IMR-90 (cell line): ENCODE measurements at regions not wholly inside any gene's neighbourhood (a gene's known extent, or its start where the extent isn't known, plus 50 kb on each side); places are given as distances from the start of the nearest gene placed in this dataset.

Experiments used
- ATAC-seq: fragments of 200-7000 bp; cut with Tn5 transposase; 2 replicates; pipeline ENCODE4 v1.9.1; 2020; ENCODE audit warnings: low read depth, mild to moderate bottlenecking, moderate library complexity
- BruUV-seq: library from RNA; stranded (reverse); fragments of 400-500 nt; replicated peaks from 2 replicates; lab custom pipeline; 2021; lab: Mats Ljungman, UMichigan
- CTCF ChIA-PET: fragments of 300-600 bp; formaldehyde crosslinking; extraction: SDS; loops from one replicate; lab custom pipeline; 2021; ENCODE audit warnings: antibody characterized with exemption; lab: Yijun Ruan, JAX
- POLR2A ChIA-PET: fragments of 300-600 bp; sonication (Branson Sonifier 250); formaldehyde crosslinking; loops from one replicate; lab custom pipeline; 2022; ENCODE audit warnings: antibody characterized with exemption; ENCODE audit not compliant: unreplicated experiment; lab: Charles Lee
- DNase-seq: peaks from one replicate; pipeline ENCODE4 v3.0.0; 2013
- H2AFZ ChIP-seq: replicated peaks from 2 replicates; pipeline ENCODE3; 2013; ENCODE audit warnings: low read length, mild to moderate bottlenecking; ENCODE audit not compliant: poor library complexity
- H2AK5ac ChIP-seq: 2 replicates; pipeline ENCODE4 v1.6.1; 2013; ENCODE audit warnings: low read depth, low read length, inconsistent platforms
- H2AK9ac ChIP-seq: replicated peaks from 2 replicates; pipeline ENCODE3; 2013; ENCODE audit warnings: mild to moderate bottlenecking, low read depth, low read length, moderate library complexity; ENCODE audit not compliant: poor library complexity
- H2BK120ac ChIP-seq: 2 replicates; pipeline ENCODE4 v1.6.1; 2013; ENCODE audit warnings: low read depth, low read length, inconsistent platforms
- H2BK15ac ChIP-seq: 3 replicates; pipeline ENCODE4 v1.6.1; 2013; ENCODE audit warnings: low read depth, low read length, inconsistent platforms
- H2BK20ac ChIP-seq: 2 replicates; pipeline ENCODE4 v1.6.1; 2013; ENCODE audit warnings: low read depth, mild to moderate bottlenecking, inconsistent platforms, low read length, moderate library complexity
- H2BK5ac ChIP-seq: 2 replicates; pipeline ENCODE4 v1.6.1; 2013; ENCODE audit warnings: mild to moderate bottlenecking, low read depth, low read length, inconsistent platforms; ENCODE audit not compliant: poor library complexity, severe bottlenecking
- H3K14ac ChIP-seq: replicated peaks from 2 replicates; pipeline ENCODE4 v1.6.1; 2013; ENCODE audit warnings: low read depth, low read length, inconsistent platforms
- H3K18ac ChIP-seq: 2 replicates; pipeline ENCODE4 v1.6.1; 2013; ENCODE audit warnings: low read depth, low read length, control low read depth
- H3K23ac ChIP-seq: 2 replicates; pipeline ENCODE4 v1.6.1; 2013; ENCODE audit warnings: low read depth, low read length, inconsistent platforms
- H3K27ac ChIP-seq: 2 replicates; pipeline ENCODE4 v1.5.1; 2013; ENCODE audit warnings: mild to moderate bottlenecking, control low read depth, low read length; ENCODE audit not compliant: insufficient read depth
- H3K27me3 ChIP-seq: 2 replicates; pipeline ENCODE4 v1.6.1; 2013; ENCODE audit warnings: low read length; ENCODE audit not compliant: control insufficient read depth, insufficient read depth
- H3K36me3 ChIP-seq: 2 replicates; pipeline ENCODE4 v1.6.1; 2013; ENCODE audit warnings: low read length, mixed read lengths; ENCODE audit not compliant: control insufficient read depth, insufficient read depth
- H3K4ac ChIP-seq: 2 replicates; pipeline ENCODE4 v1.6.1; 2013; ENCODE audit warnings: low read depth, low read length, inconsistent platforms
- H3K4me1 ChIP-seq: 2 replicates; pipeline ENCODE4 v1.6.1; 2013; ENCODE audit warnings: low read length, mixed read lengths; ENCODE audit not compliant: control insufficient read depth, insufficient read depth
- H3K4me2 ChIP-seq: 2 replicates; pipeline ENCODE4 v1.6.1; 2013; ENCODE audit warnings: low read depth, mild to moderate bottlenecking, control low read depth, low read length, moderate library complexity
- H3K4me3 ChIP-seq: 2 replicates; pipeline ENCODE4 v1.5.1; 2013; ENCODE audit warnings: low read depth, mild to moderate bottlenecking, control low read depth, low read length, moderate library complexity; ENCODE audit not compliant: insufficient read depth
- H3K56ac ChIP-seq: 2 replicates; pipeline ENCODE4 v1.6.1; 2013; ENCODE audit warnings: low read length, inconsistent platforms; ENCODE audit not compliant: insufficient read depth; ENCODE audit errors: extremely low read depth
- H3K79me1 ChIP-seq, 2 experiments: 2 replicates each; pipeline ENCODE4 v1.6.1; 2013; ENCODE audit warnings: low read length in 2 of 2, inconsistent platforms in 1 of 2, low read depth in 1 of 2
- H3K9ac ChIP-seq: 2 replicates; pipeline ENCODE4 v1.6.1; 2013; ENCODE audit warnings: low read depth, low read length, control low read depth
- H3K9me1 ChIP-seq: 2 replicates; pipeline ENCODE4 v1.6.1; 2013; ENCODE audit warnings: low read length, inconsistent platforms; ENCODE audit not compliant: insufficient read depth
- H3K9me3 ChIP-seq: 2 replicates; pipeline ENCODE4 v1.6.1; 2013; ENCODE audit warnings: low read length; ENCODE audit not compliant: control insufficient read depth, insufficient read depth
- H4K20me1 ChIP-seq: 2 replicates; pipeline ENCODE4 v1.6.1; 2013; ENCODE audit warnings: low read length, inconsistent platforms; ENCODE audit not compliant: insufficient read depth
- H4K5ac ChIP-seq: 2 replicates; pipeline ENCODE4 v1.6.1; 2013; ENCODE audit warnings: mild to moderate bottlenecking, low read depth, low read length, control low read depth
- H4K8ac ChIP-seq, 2 experiments: 2 replicates each; pipeline ENCODE4 v1.6.1; 2013; ENCODE audit warnings: low read depth in 2 of 2, low read length in 2 of 2, control low read depth in 1 of 2, inconsistent platforms in 1 of 2
- H4K91ac ChIP-seq: 2 replicates; pipeline ENCODE4 v1.6.1; 2013; ENCODE audit warnings: low read depth, low read length, inconsistent platforms; ENCODE audit not compliant: insufficient read depth
- CHD1 ChIP-seq: IDR thresholded peaks from 2 replicates; pipeline ENCODE4 v1.6.1; 2012; ENCODE audit warnings: low read depth, low read length, improper control_type of control experiment
- CTCF ChIP-seq: conservative IDR thresholded peaks from 2 replicates; pipeline ENCODE4 v1.5.1; 2012; ENCODE audit warnings: mild to moderate bottlenecking, low read depth, low read length, improper control_type of control experiment
- MAZ ChIP-seq: IDR thresholded peaks from 2 replicates; pipeline ENCODE4 v1.6.1; 2012; ENCODE audit warnings: low read depth, mild to moderate bottlenecking, low read length, improper control_type of control experiment, moderate library complexity, borderline replicate concordance
- NFE2L2 ChIP-seq: fragments of 150-350 bp; IDR thresholded peaks from 2 replicates; pipeline ENCODE4 v1.6.1; 2016; ENCODE audit warnings: low read depth, mild to moderate bottlenecking, low read length
- WGBS, 2 experiments: methylation state at CpG; one replicate each; pipeline versions ENCODE4 v1.1.5 to v1.1.7; 2013; ENCODE audit warnings: missing lambda C conversion rate in 2 of 2; ENCODE audit not compliant: insufficient read length in 1 of 2; ENCODE audit errors: extremely low coverage in 2 of 2; 5-methylcytosine and 5-hydroxymethylcytosine counted together
- dilution Hi-C: fragments of 300-500 bp; cut with HindIII; formaldehyde crosslinking; loops from one replicate; pipeline ENCODE4 v1.14.3; 2018; ENCODE audit warnings: low sequenced_read_pairs; ENCODE audit not compliant: unreplicated experiment
- in situ Hi-C: fragments of 300-500 bp; cut with MboI; formaldehyde crosslinking; loops from 3 replicates; pipeline ENCODE4 v1.14.3; 2019; ENCODE audit warnings: low sequenced_read_pairs, inconsistent platforms, mixed read lengths
- intact Hi-C: fragments of 100-400 bp; cut with micrococcal nuclease; formaldehyde crosslinking; loops from 2 replicates; pipeline ENCODE4 v1.10.0; 2022
- TF ChIP-seq, protein P1 (sequence below): fragments of 150-350 bp; IDR thresholded peaks from 2 replicates; pipeline ENCODE4 v1.6.1; 2016; ENCODE audit warnings: low read depth, mild to moderate bottlenecking, low read length, moderate library complexity, borderline replicate concordance

DNA sequence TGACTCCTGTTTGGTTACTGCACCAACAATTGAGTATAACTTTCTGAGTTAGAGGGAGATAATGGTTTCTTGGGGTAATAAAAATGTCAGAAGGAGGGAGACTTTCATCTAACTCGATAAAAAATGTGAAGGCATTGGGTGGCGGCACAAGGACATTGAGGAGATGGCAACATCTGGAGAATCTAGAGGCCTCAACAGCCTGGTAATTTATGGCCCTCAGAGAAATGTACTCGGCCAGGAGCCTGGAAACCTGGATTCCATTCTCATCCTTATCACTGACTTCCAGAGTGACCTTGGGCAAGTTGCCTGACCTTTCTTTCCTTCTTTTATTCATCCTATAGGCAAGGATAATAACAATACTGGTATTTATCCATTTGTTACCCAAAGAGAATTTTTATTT is 173.5 kb upstream of the MEX3C start:
- 71% methylated on average over 2 of the region's 3 CpGs; no CpG with 5 or more reads in 1 of the 2 experiments for WGBS, 2 experiments
- CTCF ChIA-PET, result no interaction called here
- no peak for ATAC-seq

More for the DNA sequence above, 173.5 kb upstream of the MEX3C start:
- in situ Hi-C loops (no loop called here), intact Hi-C loops (no loop called here), dilution Hi-C loops (no loop called here)
- H3K14ac ChIP-seq, result no peak overlapping the region
- H3K4ac ChIP-seq, result no peak overlapping the region
- no peaks in the 10 kb centered on the region for H3K9me1 ChIP-seq
- H3K56ac ChIP-seq, result no peak overlapping the region
- no peaks in the 10 kb centered on the region for H3K79me1 ChIP-seq
- DNase-seq, result no peak
- POLR2A ChIA-PET, result no interaction called here
- no peak overlapping the region for H4K8ac ChIP-seq
- H2BK120ac ChIP-seq, result no peak overlapping the region
- TF ChIP-seq CTCF (no peak), CHD1 (no peak), NFE2L2 (no peak), MAZ (no peak)
- TF ChIP-seq, protein P1, sequence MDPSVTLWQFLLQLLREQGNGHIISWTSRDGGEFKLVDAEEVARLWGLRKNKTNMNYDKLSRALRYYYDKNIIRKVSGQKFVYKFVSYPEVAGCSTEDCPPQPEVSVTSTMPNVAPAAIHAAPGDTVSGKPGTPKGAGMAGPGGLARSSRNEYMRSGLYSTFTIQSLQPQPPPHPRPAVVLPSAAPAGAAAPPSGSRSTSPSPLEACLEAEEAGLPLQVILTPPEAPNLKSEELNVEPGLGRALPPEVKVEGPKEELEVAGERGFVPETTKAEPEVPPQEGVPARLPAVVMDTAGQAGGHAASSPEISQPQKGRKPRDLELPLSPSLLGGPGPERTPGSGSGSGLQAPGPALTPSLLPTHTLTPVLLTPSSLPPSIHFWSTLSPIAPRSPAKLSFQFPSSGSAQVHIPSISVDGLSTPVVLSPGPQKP, result no peak
- no peak overlapping the region for H2AK5ac ChIP-seq
- H4K20me1 ChIP-seq, result no peaks in the 10 kb centered on the region
- no peak overlapping the region for H3K18ac ChIP-seq
- H3K4me1 ChIP-seq, result no peaks in the 10 kb centered on the region
- H3K27ac ChIP-seq, result no peak overlapping the region
- H2BK15ac ChIP-seq, result no peak overlapping the region
- H2BK5ac ChIP-seq, result no peak overlapping the region
- H4K5ac ChIP-seq, result no peak overlapping the region
- no peaks in the 10 kb centered on the region for H3K36me3 ChIP-seq
- no peak overlapping the region for H2AFZ ChIP-seq
- no peaks in the 10 kb centered on the region for H3K27me3 ChIP-seq
- H3K4me3 ChIP-seq, result no peak overlapping the region
- H3K4me2 ChIP-seq, result no peak overlapping the region
- no peak overlapping the region for H3K23ac ChIP-seq
- H3K9ac ChIP-seq, result no peak overlapping the region
- no peak overlapping the region for H2AK9ac ChIP-seq
- H2BK20ac ChIP-seq, result no peak overlapping the region
- peaks cover 4% of the 10 kb centered on the region; the same call in 1 of the 2 replicates for H3K9me3 ChIP-seq
- BruUV-seq, result no TSS peak
- H4K91ac ChIP-seq, result no peak overlapping the region
